GM12864 (cell line): ENCODE measurements at regions not wholly inside any gene's neighbourhood (a gene's known extent, or its start where the extent isn't known, plus 50 kb on each side); places are given as distances from the start of the nearest gene placed in this dataset.

Experiments
- DNase-seq: peaks from one replicate; pipeline ENCODE4 v3.0.0-alpha.2; 2011; ENCODE audit warnings: low read depth
- H3K4me3 ChIP-seq: 2 replicates; pipeline ENCODE4 v1.5.1; 2011; ENCODE audit warnings: mild to moderate bottlenecking, low read depth, low read length, control low read depth
- TF ChIP-seq, protein P1 (sequence below): IDR thresholded peaks from 2 replicates; pipeline ENCODE4 v1.5.1; 2011; ENCODE audit warnings: low read depth, mild to moderate bottlenecking, moderate library complexity, low read length, control low read depth, inconsistent platforms; ENCODE audit errors: missing control alignments

DNA sequence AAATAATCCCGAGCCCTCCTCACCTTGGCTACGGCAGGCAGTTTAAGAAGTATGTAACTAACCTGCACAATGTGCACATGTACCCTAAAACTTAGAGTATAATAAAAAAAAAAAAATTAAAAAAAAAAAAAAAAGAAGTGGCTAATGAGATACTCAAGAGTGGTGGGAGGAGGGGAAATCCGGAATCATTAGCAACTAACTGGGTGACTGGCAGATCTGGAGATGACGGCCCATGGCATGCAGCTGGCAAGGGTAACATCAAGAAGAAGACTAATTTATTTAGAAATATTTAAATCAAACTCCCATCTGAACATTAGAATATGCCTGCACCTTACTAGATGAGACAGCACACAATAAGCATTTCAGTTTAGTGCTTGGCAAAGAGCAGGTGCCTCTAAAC, 52.3 kb upstream of the TMCC3 start:
- TF ChIP-seq, protein P1, sequence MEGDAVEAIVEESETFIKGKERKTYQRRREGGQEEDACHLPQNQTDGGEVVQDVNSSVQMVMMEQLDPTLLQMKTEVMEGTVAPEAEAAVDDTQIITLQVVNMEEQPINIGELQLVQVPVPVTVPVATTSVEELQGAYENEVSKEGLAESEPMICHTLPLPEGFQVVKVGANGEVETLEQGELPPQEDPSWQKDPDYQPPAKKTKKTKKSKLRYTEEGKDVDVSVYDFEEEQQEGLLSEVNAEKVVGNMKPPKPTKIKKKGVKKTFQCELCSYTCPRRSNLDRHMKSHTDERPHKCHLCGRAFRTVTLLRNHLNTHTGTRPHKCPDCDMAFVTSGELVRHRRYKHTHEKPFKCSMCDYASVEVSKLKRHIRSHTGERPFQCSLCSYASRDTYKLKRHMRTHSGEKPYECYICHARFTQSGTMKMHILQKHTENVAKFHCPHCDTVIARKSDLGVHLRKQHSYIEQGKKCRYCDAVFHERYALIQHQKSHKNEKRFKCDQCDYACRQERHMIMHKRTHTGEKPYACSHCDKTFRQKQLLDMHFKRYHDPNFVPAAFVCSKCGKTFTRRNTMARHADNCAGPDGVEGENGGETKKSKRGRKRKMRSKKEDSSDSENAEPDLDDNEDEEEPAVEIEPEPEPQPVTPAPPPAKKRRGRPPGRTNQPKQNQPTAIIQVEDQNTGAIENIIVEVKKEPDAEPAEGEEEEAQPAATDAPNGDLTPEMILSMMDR, result no peak
- H3K4me3 ChIP-seq, result no peak overlapping the region
- DNase-seq, result no peak

DNA sequence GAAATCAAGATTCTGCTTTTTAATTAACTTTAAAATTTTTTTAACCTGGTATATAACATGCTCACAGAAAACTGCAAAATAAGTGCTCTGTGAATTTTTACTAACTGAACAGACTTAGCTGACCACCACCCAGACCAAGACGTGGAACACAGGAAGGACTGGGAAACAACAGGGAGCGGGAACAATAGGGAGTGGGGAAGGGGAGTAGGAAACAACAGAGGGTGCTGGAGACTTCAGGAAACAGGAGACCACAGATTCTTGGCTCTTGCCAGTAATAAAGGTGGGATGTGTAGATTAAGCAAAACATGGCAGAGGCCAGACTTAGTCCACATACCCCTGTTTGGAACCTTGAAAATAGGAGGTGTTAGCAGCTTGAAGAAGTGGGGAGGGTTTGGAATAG, 51.4 kb upstream of the TMCC3 start:
- no peak overlapping the region for H3K4me3 ChIP-seq
- no peak for DNase-seq
- TF ChIP-seq, protein P1, result no peak

DNA sequence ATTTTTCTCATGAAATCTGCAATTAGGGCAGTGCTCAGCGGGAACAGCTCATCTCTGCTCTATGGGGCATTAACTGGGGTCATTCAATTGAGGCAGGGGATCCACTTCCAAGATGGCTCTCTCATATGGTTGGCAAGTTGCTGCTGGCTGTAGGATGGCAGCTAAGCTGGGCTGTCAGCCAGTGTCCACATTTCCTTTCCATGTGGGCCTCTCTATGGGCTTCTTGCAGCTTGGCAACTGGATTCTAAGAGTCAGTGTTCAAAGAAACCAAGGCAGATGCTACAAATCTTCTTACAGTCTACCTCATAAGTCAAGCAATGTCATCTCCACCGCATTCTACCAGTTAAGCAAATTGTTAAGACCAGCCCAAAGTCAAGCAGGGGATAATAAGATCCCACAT, 50.3 kb upstream of the TMCC3 start:
- no peak for DNase-seq
- TF ChIP-seq, protein P1, result no peak
- H3K4me3 ChIP-seq, result no peak overlapping the region
